IPS-18c (cell line): ENCODE measurements at regions not wholly inside any gene's neighbourhood (a gene's known extent, or its start where the extent isn't known, plus 50 kb on each side); places are given as distances from the start of the nearest gene placed in this dataset.
A peak's percentile ranks its signal among the peaks of the same experiment; 100 is the strongest.

Source experiments
- H3K4me3 ChIP-seq: 2 replicates; pipeline ENCODE4 v1.7.0; 2013; ENCODE audit warnings: low read depth, mild to moderate bottlenecking, low read length, moderate library complexity; ENCODE audit not compliant: insufficient read depth
- H3K9me3 ChIP-seq: one replicate; pipeline ENCODE4 v1.6.1; 2013; ENCODE audit warnings: mild to moderate bottlenecking, low read length, moderate library complexity; ENCODE audit not compliant: control insufficient read depth, insufficient read depth

DNA sequence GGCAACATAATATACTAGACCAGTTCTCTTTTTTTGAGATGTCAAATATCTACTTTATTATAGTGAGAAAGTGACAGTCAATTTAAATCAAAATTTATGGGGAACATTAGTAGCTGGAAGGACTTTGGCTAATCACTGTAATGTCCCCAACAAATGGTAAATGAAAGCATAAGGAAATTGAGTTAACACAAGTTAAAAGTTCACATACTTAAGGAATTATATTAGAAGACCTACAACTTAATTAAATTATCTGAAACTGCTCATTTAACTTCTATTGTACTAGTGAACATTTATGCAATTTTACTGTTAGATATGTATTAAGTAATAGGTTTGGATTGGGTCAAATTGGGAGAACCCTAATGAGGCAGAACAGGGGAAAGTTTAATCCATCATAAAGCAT is 160.3 kb upstream of the TENM3 start:
- Histone ChIP-seq H3K4me3 (no peak overlapping the region), H3K9me3 (no peaks in the 10 kb centered on the region)

DNA sequence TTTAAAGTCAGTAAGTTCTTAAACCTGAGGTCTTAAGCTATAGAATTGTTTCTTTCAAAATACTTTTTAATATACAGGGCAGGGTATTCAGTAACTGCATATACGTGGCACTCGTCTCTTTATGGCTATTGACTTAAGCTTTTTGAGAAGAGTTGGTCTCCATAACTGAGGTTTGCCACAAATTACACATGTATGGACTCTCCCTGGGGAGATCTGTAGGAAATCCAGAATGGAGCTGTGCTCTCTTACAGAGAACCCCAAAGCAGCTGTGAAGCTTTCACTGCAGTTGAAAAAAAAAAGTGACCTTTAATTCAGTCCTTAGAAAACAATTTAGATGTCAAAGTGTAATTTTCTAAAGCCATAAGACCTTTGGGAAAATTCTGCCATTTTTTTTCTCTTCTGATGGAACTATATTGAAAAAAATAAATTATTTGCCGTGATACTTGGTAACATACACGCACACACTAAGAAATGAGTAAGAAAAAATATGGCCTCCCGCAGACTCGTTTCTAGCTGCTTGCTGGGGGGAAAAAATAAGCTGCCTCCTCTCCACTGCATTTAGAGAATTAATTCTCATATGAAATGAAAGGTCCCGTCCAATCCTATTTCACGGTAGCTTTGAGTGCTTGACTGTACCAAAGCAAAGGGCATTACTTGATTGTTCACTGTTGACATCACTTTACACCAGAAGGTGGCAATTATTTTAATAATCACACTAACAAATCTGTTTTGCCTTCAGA is 159.4 kb upstream of the TENM3 start:
- H3K4me3 ChIP-seq, result no peak overlapping the region
- H3K9me3 ChIP-seq, result no peaks in the 10 kb centered on the region

DNA sequence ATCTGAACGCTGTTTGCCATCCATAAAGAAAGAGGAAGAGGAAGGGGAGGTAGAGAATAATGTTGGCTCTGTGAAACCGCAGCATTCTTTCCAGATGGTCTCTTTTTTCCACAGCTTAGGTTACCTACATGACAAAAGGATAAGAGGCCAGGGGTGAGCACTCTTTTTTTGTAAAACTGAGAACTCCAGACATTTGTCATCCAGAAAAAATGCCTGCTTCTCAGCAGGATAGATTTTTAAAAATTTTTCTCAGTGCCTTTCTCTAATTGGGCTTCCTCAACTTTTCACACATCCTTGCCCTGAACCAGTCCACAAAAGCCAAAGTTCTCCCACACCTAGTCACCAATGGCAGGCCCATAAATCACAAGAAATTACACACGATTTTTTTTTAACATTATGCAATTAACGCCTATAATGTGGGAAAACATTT is 158.1 kb upstream of the TENM3 start:
- Histone ChIP-seq H3K9me3 (no peaks in the 10 kb centered on the region), H3K4me3 (0 out of 2 replicates have a peak overlapping the region, but pooled peaks have one; percentile 15)

GRCh38 chr4:182089326-182089725 is 153.9 kb upstream of the TENM3 start:
- Histone ChIP-seq H3K9me3 (no peaks in the 10 kb centered on the region), H3K4me3 (no peak overlapping the region)

GRCh38 chr4:182090186-182090585 is 153.0 kb upstream of the TENM3 start:
- no peak overlapping the region for H3K4me3 ChIP-seq
- no peaks in the 10 kb centered on the region for H3K9me3 ChIP-seq

DNA sequence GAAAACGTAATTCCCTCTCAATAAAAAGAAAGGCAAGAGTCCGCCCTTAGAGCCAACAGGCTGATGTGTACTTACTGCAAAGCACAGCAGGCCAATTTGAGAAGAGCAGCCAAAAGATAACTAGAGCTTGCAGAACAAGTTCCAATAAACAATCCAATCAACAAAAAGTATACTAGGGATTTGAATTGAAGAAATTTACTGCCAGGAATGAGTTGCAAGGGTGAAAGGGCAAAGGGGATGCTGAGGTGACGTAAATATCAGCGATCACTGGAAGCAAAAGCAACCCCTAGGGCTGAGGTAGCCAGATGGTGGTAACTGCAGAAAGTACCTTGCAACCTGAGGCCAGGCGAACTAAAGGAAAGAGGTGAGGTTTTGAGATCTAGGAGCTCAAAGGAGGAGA is 152.1 kb upstream of the TENM3 start:
- Histone ChIP-seq H3K4me3 (no peak overlapping the region), H3K9me3 (no peaks in the 10 kb centered on the region)

DNA sequence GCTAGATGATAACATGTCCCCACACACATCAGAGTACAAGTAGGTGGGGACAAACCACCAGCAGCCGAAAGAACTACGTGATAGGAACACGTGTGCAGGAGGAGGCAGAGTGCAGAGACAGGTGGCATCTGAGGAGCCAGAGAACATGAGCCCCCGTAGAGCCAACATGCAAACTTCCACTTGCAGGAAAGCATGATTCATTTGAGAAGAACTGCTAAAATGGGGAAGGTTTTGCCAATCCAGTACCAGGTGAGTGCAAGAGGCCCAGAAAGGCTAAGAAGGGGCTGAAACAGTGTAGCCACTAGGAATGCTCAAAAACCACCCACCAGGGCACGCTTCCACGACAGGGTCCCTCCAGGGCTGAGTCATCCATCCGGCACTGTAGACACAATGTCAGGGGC is 149.8 kb upstream of the TENM3 start:
- no peaks in the 10 kb centered on the region for H3K9me3 ChIP-seq
- no peak overlapping the region for H3K4me3 ChIP-seq

- Histone ChIP-seq H3K9me3 (no peaks in the 10 kb centered on the region), H3K4me3 (no peak overlapping the region)
Observed at GRCh38 chr4:182093935-182094334, 149.3 kb upstream of the TENM3 start.

DNA sequence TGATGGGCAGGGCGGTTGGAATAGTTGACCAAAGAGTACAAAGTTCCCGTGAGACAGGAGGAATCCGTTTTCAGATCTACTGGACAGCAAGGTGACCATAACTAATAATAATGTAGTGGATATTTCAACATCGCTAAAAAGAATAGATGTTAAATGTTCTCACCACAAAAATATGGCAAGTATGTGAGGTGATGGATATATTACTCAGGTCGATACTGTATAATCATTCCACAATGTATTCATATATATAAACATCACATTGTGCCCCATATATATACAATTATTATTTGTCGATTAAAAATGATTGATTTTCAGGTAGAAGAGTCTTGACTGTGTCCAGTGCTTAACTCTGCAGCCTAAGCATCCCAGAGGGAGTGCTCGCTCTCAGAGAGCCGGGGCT is 141.6 kb upstream of the TENM3 start:
- Histone ChIP-seq H3K4me3 (no peak overlapping the region), H3K9me3 (no peaks in the 10 kb centered on the region)

DNA sequence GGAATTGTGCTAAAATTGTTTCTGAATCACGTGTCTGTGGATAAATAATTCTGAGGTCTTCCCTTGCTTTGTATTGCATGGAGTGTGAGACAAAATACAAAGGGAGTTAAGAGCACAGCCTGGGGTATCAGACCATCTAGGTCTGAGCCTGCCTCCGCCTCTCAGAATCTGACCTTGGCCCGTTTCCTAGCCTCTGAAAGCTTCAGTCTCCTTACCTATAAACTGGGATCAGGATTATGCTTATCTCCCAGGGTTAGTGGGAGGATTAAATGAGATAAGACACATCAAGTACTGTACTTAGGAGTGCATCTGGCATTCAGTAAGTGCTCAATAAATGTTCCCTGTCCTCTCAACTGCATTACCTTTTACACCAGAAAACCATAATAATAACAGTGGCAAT is 140.6 kb upstream of the TENM3 start:
- Histone ChIP-seq H3K9me3 (no peaks in the 10 kb centered on the region), H3K4me3 (no peak overlapping the region)

DNA sequence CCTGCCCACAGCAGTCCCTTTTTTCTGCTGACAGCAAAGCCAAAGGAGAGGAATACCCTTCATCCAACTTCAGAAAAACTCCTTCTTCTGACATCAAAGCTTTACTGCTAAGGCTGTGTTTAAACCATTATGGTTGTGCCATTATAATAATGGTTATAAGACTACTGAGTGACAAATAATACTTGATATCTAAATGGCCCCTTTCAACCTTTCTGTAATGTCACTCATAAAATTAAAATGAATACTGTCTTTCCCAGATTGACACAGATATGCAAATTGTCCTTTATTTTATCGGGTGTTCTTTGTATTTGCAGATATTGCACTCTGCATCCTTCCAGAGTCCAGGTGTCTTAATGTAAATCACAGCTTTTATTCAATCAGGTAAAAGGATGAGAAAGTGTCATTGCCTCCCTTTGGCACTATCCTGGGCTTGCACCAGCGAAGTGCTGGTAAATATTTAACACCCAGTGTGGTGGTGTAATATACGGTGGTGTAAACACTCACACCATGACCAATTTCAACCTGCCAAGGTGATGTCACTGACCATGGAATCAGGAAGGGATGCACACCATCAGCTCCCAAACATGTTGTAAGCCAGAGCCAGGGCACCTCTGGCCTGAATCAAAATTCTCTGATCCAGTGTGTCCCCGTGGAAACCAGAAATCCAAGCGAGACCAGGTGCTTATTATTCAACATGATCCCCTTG is 139.4 kb upstream of the TENM3 start:
- no peak overlapping the region for H3K4me3 ChIP-seq
- no peaks in the 10 kb centered on the region for H3K9me3 ChIP-seq

- no peaks in the 10 kb centered on the region for H3K9me3 ChIP-seq
Observed at GRCh38 chr4:182105416-182105815, 137.8 kb upstream of the TENM3 start.

DNA sequence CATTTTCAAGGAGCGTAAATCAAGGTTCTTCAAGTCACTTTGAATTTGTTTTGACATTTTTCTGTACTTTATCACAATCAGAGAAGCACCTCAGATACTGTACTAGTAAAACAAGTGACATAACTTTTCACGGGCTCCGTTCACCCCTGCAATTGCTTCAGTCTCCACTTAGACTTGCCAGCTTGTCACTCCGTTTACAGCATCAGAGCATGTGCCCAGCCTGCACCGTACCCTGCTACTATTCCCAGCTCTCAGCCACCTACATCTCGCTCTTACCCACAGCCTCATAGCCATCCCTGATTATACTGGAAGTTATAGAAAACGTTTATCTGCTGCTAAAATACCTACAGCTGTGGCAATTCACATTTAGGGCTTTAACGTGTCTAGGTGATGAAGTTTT is 135.3 kb upstream of the TENM3 start:
- no peak overlapping the region for H3K4me3 ChIP-seq
- H3K9me3 ChIP-seq, result no peaks in the 10 kb centered on the region

More at GRCh38 chr4:182105416-182105815, 137.8 kb upstream of the TENM3 start:
- H3K4me3 ChIP-seq, result no peak overlapping the region

GRCh38 chr4:182111586-182111985 is 131.6 kb upstream of the TENM3 start:
- Histone ChIP-seq H3K9me3 (no peaks in the 10 kb centered on the region), H3K4me3 (no peak overlapping the region)

DNA sequence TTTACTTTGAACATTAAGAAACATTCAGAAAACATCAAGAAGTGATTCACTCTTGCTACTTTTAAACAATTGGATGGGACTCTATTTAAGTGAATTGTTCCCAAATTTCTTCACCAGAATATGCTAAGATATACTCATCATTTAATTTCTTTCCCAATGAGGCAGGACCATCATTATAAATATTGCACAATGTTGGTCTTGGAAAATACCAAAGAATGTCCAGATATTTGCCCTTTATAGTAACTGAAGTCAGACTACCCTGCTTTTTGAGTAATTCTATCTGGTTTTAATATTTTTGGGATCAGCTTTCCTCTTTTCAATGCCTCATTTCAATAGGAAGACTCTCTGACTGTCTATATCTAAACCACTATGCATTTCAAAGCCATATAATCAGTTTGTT is 129.4 kb upstream of the TENM3 start:
- no peak overlapping the region for H3K4me3 ChIP-seq
- no peaks in the 10 kb centered on the region for H3K9me3 ChIP-seq

GRCh38 chr4:182124359-182124758 is 118.8 kb upstream of the TENM3 start:
- Histone ChIP-seq H3K4me3 (no peak overlapping the region), H3K9me3 (no peaks in the 10 kb centered on the region)

- Histone ChIP-seq H3K4me3 (no peak overlapping the region), H3K9me3 (no peaks in the 10 kb centered on the region)
Observed at GRCh38 chr4:182126096-182126495, 117.1 kb upstream of the TENM3 start.

GRCh38 chr4:182126603-182127002 is 116.6 kb upstream of the TENM3 start:
- no peaks in the 10 kb centered on the region for H3K9me3 ChIP-seq

More at GRCh38 chr4:182126603-182127002, 116.6 kb upstream of the TENM3 start:
- H3K4me3 ChIP-seq, result no peak overlapping the region
